NCI-H128 (cell line): ENCODE measurements at regions not wholly inside any gene's neighbourhood (a gene's known extent, or its start where the extent isn't known, plus 50 kb on each side); places are given as distances from the start of the nearest gene placed in this dataset.

Experiments
- DNase-seq: peaks from one replicate; lab custom pipeline; 2025; ENCODE audit not compliant: unreplicated experiment; lab: John Stamatoyannopoulos, UW

- no peak for DNase-seq
Observed at GRCh38 chrX:49773993-49774392, 55.1 kb upstream of the PAGE4 start.

- DNase-seq = no peak
Observed at GRCh38 chrX:49767236-49767635, 61.9 kb upstream of the PAGE4 start.

- DNase-seq = no peak
Observed at GRCh38 chrX:49762175-49762720, 66.5 kb upstream of the PAGE1 start.

GRCh38 chrX:49761481-49761880, 65.7 kb upstream of the PAGE1 start:
- DNase-seq = no peak

GRCh38 chrX:49760290-49760890, 64.6 kb upstream of the PAGE1 start:
- no peak for DNase-seq

GRCh38 chrX:49756692-49757091, 60.9 kb upstream of the PAGE1 start:
- DNase-seq = no peak

- peak; percentile 32 for DNase-seq
Observed at GRCh38 chrX:49754233-49754857, 58.6 kb upstream of the PAGE1 start.

- no peak for DNase-seq
Observed at GRCh38 chrX:49753691-49754090, 57.9 kb upstream of the PAGE1 start.

GRCh38 chrX:49748211-49748956, 52.6 kb upstream of the PAGE1 start:
- no peak for DNase-seq

- DNase-seq = no peak
Observed at GRCh38 chrX:49746306-49746705, 50.5 kb upstream of the PAGE1 start.
